ENCODE measurements at regions not wholly inside any gene's neighbourhood (a gene's known extent, or its start where the extent isn't known, plus 50 kb on each side); places are given as distances from the start of the nearest gene placed in this dataset.
"Not testable (repeated sequence)": the region's sequence is repeated elsewhere in the genome, so short reads cannot be mapped to it uniquely, and the experiment has no call there.

DNA sequence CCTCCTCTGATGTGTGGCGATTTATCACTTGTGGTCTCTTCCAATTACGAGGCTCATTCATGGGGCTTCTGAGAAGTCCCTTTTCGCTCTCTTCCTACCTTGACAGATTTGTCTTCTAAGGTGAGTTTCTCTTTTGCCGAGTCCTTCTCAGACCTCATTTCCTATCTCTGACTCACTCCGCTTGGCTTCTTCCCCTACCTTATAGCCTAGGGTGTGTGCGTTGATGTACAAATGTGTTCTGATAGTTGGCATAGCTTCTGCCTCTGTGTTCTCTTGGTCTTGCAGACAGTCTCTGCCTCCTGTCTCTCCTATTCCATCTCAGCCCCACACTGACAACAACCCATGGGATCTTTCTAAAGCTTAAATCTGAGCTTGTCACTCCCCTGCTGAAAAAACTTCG lies 56.9 kb upstream of the SHB start:
- no peak for DNase-seq (ENCODE audit: low read depth)
- H3K4me3 ChIP-seq (ENCODE audit: low read depth, low read length): no peak overlapping the region
- no peak for TF ChIP-seq CTCF (IDR thresholded peaks at IDR 0.05; ENCODE audit: control insufficient read depth, extremely low read depth, insufficient read depth)

GRCh38 chr9:38123359-38123758 lies 54.3 kb upstream of the SHB start:
- H3K4me3 ChIP-seq (ENCODE audit: low read depth, low read length); DNase-seq (ENCODE audit: low read depth): not testable (repeated sequence)

DNA sequence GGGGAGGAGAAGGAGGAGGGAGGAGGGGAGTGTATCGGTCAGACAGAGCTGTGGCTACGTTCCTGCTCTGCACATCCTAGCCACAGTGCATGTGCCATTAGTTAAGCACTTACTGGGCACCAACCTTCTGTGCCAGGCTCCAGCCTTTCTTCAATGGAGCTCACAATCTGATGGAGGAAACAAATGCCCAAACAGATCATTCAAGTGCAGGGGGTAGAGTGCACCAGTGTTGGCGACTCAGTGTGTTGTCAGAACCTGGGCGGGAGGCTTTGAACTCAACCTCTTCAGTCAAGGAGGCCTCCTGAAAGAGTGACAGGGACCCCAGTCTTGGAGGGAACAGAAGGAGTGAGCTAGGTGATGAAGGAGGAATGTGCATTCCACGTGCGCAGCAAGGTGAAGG lies 51.9 kb upstream of the SHB start:
- no peak overlapping the region for H3K4me3 ChIP-seq (ENCODE audit: low read depth, low read length)
- TF ChIP-seq CTCF (IDR thresholded peaks at IDR 0.05; ENCODE audit: control insufficient read depth, extremely low read depth, insufficient read depth): no peak
- no peak for DNase-seq (ENCODE audit: low read depth)

DNA sequence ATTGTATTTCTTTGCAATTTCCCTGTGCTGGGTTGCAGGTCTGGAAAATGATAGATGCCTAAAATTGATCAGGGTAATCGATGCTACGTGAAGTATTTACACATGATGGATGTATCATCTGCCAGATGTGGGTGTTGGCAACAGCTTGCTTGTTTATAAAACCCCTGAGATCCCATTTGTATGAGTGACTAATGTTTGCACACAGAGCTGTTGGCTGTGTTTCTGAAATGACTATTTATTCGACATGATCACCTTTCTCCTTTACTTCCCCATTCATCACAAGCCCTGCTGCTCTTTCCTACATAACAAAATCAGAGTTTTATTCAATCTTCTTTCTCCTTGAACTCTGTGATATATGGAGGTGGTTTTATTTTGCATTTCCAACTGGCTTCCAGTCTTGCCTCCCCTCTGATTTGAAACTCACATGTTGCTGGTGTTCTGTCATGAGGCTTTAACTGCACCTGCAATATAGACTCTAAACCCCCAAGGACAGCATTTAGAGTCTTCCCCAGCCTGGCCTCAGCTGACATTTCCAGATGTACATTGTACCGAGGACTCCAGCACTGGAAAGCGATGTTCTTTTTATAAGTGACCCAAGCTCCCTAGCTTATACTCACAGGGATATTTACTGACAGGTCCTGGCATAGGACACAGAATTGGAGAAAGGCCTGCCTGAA lies 50.7 kb upstream of the SHB start:
- no peak overlapping the region for H3K4me3 ChIP-seq (ENCODE audit: low read depth, low read length)
- TF ChIP-seq CTCF (IDR thresholded peaks at IDR 0.05; ENCODE audit: control insufficient read depth, extremely low read depth, insufficient read depth): no peak
- DNase-seq (ENCODE audit: low read depth): no peak

DNA sequence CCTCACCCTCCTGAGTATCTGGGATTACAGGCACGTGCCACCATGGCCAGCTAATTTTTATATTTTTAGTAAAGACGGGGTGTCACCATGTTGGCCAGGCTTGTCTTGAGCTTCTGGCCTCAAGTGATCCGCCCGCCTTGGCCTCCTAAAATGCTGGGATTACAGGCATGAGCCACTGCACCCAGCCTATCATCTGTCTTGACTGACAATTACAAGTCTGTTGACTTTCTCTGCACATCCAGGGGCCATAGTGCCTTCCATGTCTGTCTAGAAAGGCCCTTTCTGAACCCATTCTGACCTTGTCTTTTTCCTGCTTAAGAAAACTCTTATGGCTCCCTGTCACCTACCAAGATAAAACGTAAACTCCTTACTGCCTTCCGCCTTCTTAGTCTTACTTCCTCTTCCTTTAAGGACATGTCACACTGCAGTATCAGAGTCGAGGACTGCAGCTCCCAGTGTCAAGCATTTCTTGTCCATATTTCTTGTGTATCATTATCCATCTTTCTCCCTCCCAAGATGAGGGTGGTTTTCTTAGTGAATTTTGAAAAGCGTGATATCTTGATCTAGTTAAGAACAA lies 49.9 kb upstream of the SHB start:
- no peak overlapping the region for H3K4me3 ChIP-seq (ENCODE audit: low read depth, low read length)
- TF ChIP-seq CTCF (IDR thresholded peaks at IDR 0.05; ENCODE audit: control insufficient read depth, extremely low read depth, insufficient read depth): no peak
- no peak for DNase-seq (ENCODE audit: low read depth)

Data from LNCaP clone FGC (cell line).